Gastrocnemius medialis (tissue), 4 donors: ENCODE measurements at regions not wholly inside any gene's neighbourhood (a gene's known extent, or its start where the extent isn't known, plus 50 kb on each side); places are given as distances from the start of the nearest gene placed in this dataset.

Experiments used
- CTCF ChIP-seq, 5 experiments: fragments of 450-650 bp in 3 of 5; fragments of 200-600 bp in 2 of 5; sonication (generic) in 2 of 5; IDR thresholded peaks in 4 of 5; conservative IDR thresholded peaks in 1 of 5; 1 replicate in 4 of 5; 2 replicates in 1 of 5; pipeline ENCODE4 v1.5.1; 2016 to 2019; ENCODE audit warnings: antibody characterized with exemption in 5 of 5, mild to moderate bottlenecking in 3 of 5, moderate library complexity in 3 of 5
- POLR2A ChIP-seq, 2 donors: fragments of 450-650 bp; IDR thresholded peaks; one replicate each; pipeline ENCODE4 v1.6.1; 2017; ENCODE audit warnings: antibody characterized with exemption in 2 of 2, mild to moderate bottlenecking in 2 of 2, moderate library complexity in 2 of 2

GRCh38 chr12:19058235-19059021 lies 71.1 kb upstream of the PLEKHA5 start:
- TF ChIP-seq CTCF (IDR thresholded peaks at IDR 0.05 in 4 of 5, conservative IDR thresholded peaks at IDR 0.05 in 1 of 5) (no peak), POLR2A (IDR thresholded peaks at IDR 0.05) (no peak)
